HEK293T (cell line): ENCODE measurements at regions not wholly inside any gene's neighbourhood (a gene's known extent, or its start where the extent isn't known, plus 50 kb on each side); places are given as distances from the start of the nearest gene placed in this dataset.

Source experiments
- CTBP1 ChIP-seq: fragments of 450-650 bp; IDR thresholded peaks from 2 replicates; pipeline ENCODE4 v1.6.1; 2016; ENCODE audit warnings: borderline replicate concordance
- ELF4 ChIP-seq: fragments of 450-650 bp; IDR thresholded peaks from 2 replicates; pipeline ENCODE4 v1.6.1; 2017; ENCODE audit warnings: antibody characterized with exemption
- FOXA1 ChIP-seq: fragments of 450-650 bp; IDR thresholded peaks from 2 replicates; pipeline ENCODE4 v1.6.1; 2016; ENCODE audit warnings: mild to moderate bottlenecking
- FOXK2 ChIP-seq: fragments of 450-650 bp; IDR thresholded peaks from 2 replicates; pipeline ENCODE4 v1.6.1; 2016; ENCODE audit warnings: mild to moderate bottlenecking
- FOXM1 ChIP-seq: fragments of 450-650 bp; IDR thresholded peaks from 2 replicates; pipeline ENCODE4 v1.6.1; 2017; ENCODE audit warnings: mild to moderate bottlenecking, borderline replicate concordance
- SP1 ChIP-seq: fragments of 450-650 bp; IDR thresholded peaks from 2 replicates; pipeline ENCODE4 v1.6.1; 2017
- SUZ12 ChIP-seq: fragments of 450-650 bp; IDR thresholded peaks from 2 replicates; pipeline ENCODE4 v1.6.1; 2016; ENCODE audit warnings: mild to moderate bottlenecking
- ZNF384 ChIP-seq: fragments of 450-650 bp; IDR thresholded peaks from 2 replicates; pipeline ENCODE4 v1.6.1; 2016
- TF ChIP-seq, protein P1 (sequence below): fragments of 450-650 bp; IDR thresholded peaks from 2 replicates; pipeline ENCODE4 v1.6.1; 2016

DNA sequence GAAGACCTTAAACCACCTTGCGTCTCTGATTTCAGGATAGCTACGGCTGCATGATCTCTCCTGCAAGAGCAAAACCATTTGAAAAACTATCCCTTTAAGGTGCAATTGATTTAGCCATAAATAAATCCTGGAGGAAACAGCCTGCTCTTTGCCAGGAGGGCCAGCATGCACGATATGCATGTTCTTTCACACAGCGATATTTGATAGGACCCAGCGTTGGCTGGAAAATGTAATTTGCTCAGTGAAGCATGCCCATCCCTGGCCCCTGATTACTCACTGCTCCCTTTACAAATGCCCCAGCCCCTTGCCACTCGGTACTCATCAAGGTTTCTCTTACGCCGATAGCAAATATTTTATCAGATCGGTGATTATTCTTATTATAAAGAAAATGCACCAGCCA, 315.4 kb downstream of the CDH2 start:
- TF ChIP-seq SP1 (no peak), FOXK2 (no peak), ZNF384 (no peak), FOXA1 (no peak), CTBP1 (no peak), SUZ12 (no peak), ELF4 (no peak), FOXM1 (no peak)
- TF ChIP-seq, protein P1, sequence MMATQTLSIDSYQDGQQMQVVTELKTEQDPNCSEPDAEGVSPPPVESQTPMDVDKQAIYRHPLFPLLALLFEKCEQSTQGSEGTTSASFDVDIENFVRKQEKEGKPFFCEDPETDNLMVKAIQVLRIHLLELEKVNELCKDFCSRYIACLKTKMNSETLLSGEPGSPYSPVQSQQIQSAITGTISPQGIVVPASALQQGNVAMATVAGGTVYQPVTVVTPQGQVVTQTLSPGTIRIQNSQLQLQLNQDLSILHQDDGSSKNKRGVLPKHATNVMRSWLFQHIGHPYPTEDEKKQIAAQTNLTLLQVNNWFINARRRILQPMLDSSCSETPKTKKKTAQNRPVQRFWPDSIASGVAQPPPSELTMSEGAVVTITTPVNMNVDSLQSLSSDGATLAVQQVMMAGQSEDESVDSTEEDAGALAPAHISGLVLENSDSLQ, result no peak
